22Rv1 (cell line): ENCODE measurements at regions not wholly inside any gene's neighbourhood (a gene's known extent, or its start where the extent isn't known, plus 50 kb on each side); places are given as distances from the start of the nearest gene placed in this dataset.

Experiments used
- H3K27ac ChIP-seq: fragments of 450-650 bp; 2 replicates; pipeline ENCODE4 v1.5.1; 2017
- ZFX ChIP-seq: fragments of 450-650 bp; IDR thresholded peaks from 2 replicates; pipeline ENCODE4 v1.6.1; 2017; ENCODE audit warnings: antibody characterized with exemption, borderline replicate concordance
- TF ChIP-seq, protein P1 (sequence below): fragments of 450-650 bp; IDR thresholded peaks from 2 replicates; pipeline ENCODE4 v1.5.1; 2017; ENCODE audit warnings: mild to moderate bottlenecking

DNA sequence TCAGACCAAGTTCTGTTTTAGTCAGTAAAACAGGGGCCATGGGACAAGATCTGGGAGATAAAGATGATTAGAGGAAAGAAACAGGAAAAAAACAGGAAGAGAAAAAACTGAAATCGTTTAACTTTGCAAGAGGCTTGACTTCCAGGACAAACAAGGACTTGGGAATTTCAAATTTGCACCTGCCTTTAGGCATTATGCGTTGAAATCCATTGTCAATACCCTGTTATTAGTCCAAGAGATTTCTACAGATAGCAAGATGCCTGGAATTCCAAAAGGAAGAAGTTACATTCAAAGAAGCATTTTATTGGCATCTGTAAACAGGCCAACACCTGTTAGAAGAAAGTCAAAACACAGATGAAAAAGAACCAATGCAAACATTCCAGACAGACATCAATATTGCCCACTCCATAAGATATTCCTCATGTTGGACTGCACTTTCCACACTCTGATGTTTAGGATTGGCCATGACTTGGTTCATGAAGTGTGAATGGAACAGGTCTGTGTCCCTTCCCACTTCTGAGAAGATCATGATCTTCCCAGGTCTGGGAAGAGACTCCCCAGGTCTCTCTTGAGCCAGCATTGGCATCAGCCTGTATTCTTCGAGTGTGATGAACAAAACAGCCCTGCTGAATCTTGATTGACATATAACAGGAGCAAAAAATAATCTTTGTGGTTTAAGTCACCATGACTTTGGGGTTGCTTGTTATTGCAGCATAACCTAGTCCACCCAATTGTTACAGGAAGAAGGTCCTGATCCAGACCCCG is 181.4 kb upstream of the FN1 start:
- no peak overlapping the region for H3K27ac ChIP-seq
- TF ChIP-seq ZFX, result no peak

- H3K27ac ChIP-seq, result no peak overlapping the region
- TF ChIP-seq ZFX, result no peak
- TF ChIP-seq, protein P1, sequence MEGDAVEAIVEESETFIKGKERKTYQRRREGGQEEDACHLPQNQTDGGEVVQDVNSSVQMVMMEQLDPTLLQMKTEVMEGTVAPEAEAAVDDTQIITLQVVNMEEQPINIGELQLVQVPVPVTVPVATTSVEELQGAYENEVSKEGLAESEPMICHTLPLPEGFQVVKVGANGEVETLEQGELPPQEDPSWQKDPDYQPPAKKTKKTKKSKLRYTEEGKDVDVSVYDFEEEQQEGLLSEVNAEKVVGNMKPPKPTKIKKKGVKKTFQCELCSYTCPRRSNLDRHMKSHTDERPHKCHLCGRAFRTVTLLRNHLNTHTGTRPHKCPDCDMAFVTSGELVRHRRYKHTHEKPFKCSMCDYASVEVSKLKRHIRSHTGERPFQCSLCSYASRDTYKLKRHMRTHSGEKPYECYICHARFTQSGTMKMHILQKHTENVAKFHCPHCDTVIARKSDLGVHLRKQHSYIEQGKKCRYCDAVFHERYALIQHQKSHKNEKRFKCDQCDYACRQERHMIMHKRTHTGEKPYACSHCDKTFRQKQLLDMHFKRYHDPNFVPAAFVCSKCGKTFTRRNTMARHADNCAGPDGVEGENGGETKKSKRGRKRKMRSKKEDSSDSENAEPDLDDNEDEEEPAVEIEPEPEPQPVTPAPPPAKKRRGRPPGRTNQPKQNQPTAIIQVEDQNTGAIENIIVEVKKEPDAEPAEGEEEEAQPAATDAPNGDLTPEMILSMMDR, result no peak
Measured at GRCh38 chr2:215615803-215616174, 179.9 kb upstream of the FN1 start.

- H3K27ac ChIP-seq, result no peak overlapping the region
- no peak for TF ChIP-seq ZFX
- TF ChIP-seq, protein P1, result no peak
Measured at GRCh38 chr2:215615067-215615802, 179.4 kb upstream of the FN1 start.

DNA sequence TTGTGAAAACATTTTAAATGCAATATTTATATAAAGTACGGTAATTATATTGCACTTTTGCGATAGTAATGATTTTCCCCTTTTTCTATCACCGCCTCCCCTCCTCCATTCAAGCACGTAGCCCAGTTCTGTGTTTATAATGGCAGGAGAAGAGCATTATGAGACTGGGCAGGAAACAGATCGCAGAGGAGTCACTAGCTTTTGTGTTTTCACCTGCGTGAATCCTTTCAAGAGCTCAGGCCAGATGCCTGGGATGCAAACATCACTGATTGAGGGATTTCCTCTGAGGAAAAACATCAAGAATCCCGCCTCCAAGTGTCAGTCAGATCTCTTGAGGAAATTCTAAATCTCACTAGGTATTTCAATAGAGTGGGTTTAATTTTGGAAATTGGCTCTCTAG is 178.4 kb upstream of the FN1 start:
- no peak overlapping the region for H3K27ac ChIP-seq
- TF ChIP-seq ZFX, result no peak
- TF ChIP-seq, protein P1, result no peak

DNA sequence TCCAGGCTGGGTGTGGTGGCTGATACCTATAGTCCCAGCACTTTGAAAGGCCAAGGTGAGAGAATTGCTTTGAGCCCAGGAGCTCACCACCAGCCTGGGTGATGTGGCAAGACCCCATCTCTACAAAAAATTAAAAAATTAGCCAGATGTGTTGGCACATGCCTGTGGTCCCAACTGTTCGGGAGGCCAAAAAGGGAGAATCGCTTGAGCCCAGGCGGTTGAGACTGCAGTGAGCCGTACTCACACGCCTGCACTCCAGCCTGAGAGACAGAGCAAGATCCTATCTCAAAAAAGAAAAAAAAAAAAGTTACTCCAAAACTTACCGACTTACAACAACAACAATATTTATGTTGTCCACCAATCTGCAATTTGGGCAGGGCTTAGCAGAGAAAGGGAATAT is 178.0 kb upstream of the FN1 start:
- no peak overlapping the region for H3K27ac ChIP-seq
- TF ChIP-seq, protein P1, result no peak
- no peak for TF ChIP-seq ZFX

DNA sequence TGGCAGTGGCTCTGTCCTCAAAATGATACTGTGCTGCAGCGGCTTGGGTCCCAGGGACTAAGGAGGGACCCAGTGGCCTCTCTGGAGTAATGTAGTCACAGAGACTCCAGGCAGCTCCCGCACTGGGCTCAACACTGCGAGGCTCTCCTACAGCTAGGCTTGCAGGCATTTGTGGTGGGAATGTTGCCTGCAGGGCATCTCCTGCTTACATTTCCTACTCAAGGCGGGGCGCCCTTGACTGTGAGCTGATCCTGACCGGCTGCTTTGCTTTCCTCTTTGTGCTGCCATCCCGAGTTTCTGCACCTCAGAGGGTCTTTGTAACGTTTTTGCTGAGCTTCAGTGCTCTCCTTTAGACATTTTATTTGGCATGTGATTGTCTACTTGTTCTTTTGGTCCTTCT is 177.4 kb upstream of the FN1 start:
- no peak for TF ChIP-seq ZFX
- TF ChIP-seq, protein P1, result no peak
- H3K27ac ChIP-seq, result no peak overlapping the region

GRCh38 chr2:215612786-215613185 is 176.9 kb upstream of the FN1 start:
- TF ChIP-seq, protein P1, result no peak
- TF ChIP-seq ZFX, result no peak
- H3K27ac ChIP-seq, result no peak overlapping the region
